ENCODE measurements at regions not wholly inside any gene's neighbourhood (a gene's known extent, or its start where the extent isn't known, plus 50 kb on each side); places are given as distances from the start of the nearest gene placed in this dataset.

GRCh38 chrX:40966213-40966820 lies 118.9 kb upstream of the USP9X start:
- Mint-ChIP-seq H3K4me1 (ENCODE audit: low read depth, unreplicated experiment) (peaks cover 9% of the 10 kb centered on the region), H3K9me3 (ENCODE audit: unreplicated experiment) (peaks cover 5% of the 10 kb centered on the region), H3K27me3 (ENCODE audit: low read depth, unreplicated experiment) (no peaks in the 10 kb centered on the region), H3K36me3 (ENCODE audit: low read depth, unreplicated experiment) (peaks cover 3% of the 10 kb centered on the region), H3K4me3 (ENCODE audit: unreplicated experiment) (no peak overlapping the region), H3K27ac (ENCODE audit: unreplicated experiment) (no peak overlapping the region)
- no peak overlapping the region for H2AFZ ChIP-seq (ENCODE audit: low read depth, low read length)
- H3K27ac ChIP-seq (ENCODE audit: low read depth, low read length): no peak overlapping the region
- H3K4me2 ChIP-seq (ENCODE audit: low read length): no peak overlapping the region
- H3K4me1 ChIP-seq (ENCODE audit: insufficient read depth, low read length): no peaks in the 10 kb centered on the region
- H3K9me3 ChIP-seq (ENCODE audit: insufficient read depth, low read depth, low read length): no peaks in the 10 kb centered on the region
- H3K36me3 ChIP-seq (ENCODE audit: insufficient read depth, low read length): no peaks in the 10 kb centered on the region
- H3K4me3 ChIP-seq (ENCODE audit: insufficient read depth, low read depth, low read length): no peak overlapping the region
- H3K9ac ChIP-seq (ENCODE audit: low read length): no peak overlapping the region
- DNase-seq (ENCODE audit: low read depth) (no peak), FAIRE-seq (peak; percentile 60)
- H4K20me1 ChIP-seq (ENCODE audit: insufficient read depth, low read length): no peaks in the 10 kb centered on the region
- no peaks in the 10 kb centered on the region for H3K79me2 ChIP-seq (ENCODE audit: insufficient read depth, low read length)
- TF ChIP-seq CTCF (IDR thresholded peaks at IDR 0.05; ENCODE audit: insufficient read depth, low read depth, low read length) (no peak), EZH2 (IDR thresholded peaks at IDR 0.05; ENCODE audit: insufficient read depth, low read length) (no peak)
- no peaks in the 10 kb centered on the region for H3K27me3 ChIP-seq (ENCODE audit: insufficient read depth, low read length)

- FAIRE-seq: no peak
- no peaks in the 10 kb centered on the region for H3K27me3 Mint-ChIP-seq (ENCODE audit: low read depth, unreplicated experiment)
Measured at GRCh38 chrX:40968180-40968579, 117.1 kb upstream of the USP9X start.

More at GRCh38 chrX:40968180-40968579, 117.1 kb upstream of the USP9X start:
- H3K27me3 ChIP-seq (ENCODE audit: insufficient read depth, low read length): no peaks in the 10 kb centered on the region
- H2AFZ ChIP-seq (ENCODE audit: low read depth, low read length): no peak overlapping the region
- H3K4me2 ChIP-seq (ENCODE audit: low read length): no peak overlapping the region
- H4K20me1 ChIP-seq (ENCODE audit: insufficient read depth, low read length): no peaks in the 10 kb centered on the region
- DNase-seq (ENCODE audit: low read depth): no peak
- no peak overlapping the region for H3K4me3 ChIP-seq (ENCODE audit: insufficient read depth, low read depth, low read length)
- H3K36me3 ChIP-seq (ENCODE audit: insufficient read depth, low read length): no peaks in the 10 kb centered on the region
- no peaks in the 10 kb centered on the region for H3K4me1 ChIP-seq (ENCODE audit: insufficient read depth, low read length)
- H3K27ac ChIP-seq (ENCODE audit: low read depth, low read length): no peak overlapping the region
- H3K9ac ChIP-seq (ENCODE audit: low read length): no peak overlapping the region
- Mint-ChIP-seq H3K36me3 (ENCODE audit: low read depth, unreplicated experiment) (peaks cover 3% of the 10 kb centered on the region), H3K27ac (ENCODE audit: unreplicated experiment) (no peak overlapping the region), H3K4me1 (ENCODE audit: low read depth, unreplicated experiment) (peaks cover 9% of the 10 kb centered on the region), H3K9me3 (ENCODE audit: unreplicated experiment) (peaks cover 5% of the 10 kb centered on the region), H3K4me3 (ENCODE audit: unreplicated experiment) (no peak overlapping the region)
- H3K9me3 ChIP-seq (ENCODE audit: insufficient read depth, low read depth, low read length): no peaks in the 10 kb centered on the region
- no peaks in the 10 kb centered on the region for H3K79me2 ChIP-seq (ENCODE audit: insufficient read depth, low read length)
- TF ChIP-seq EZH2 (IDR thresholded peaks at IDR 0.05; ENCODE audit: insufficient read depth, low read length) (no peak), CTCF (IDR thresholded peaks at IDR 0.05; ENCODE audit: insufficient read depth, low read depth, low read length) (no peak)
